NT2/D1 (cell line): ENCODE measurements at regions not wholly inside any gene's neighbourhood (a gene's known extent, or its start where the extent isn't known, plus 50 kb on each side); places are given as distances from the start of the nearest gene placed in this dataset.

ENCODE experiments used
- SUZ12 ChIP-seq: IDR thresholded peaks from 2 replicates; pipeline ENCODE4 v1.6.1; 2011; ENCODE audit not compliant: insufficient read length, insufficient read depth; ENCODE audit errors: extremely low read depth
- YY1 ChIP-seq: IDR thresholded peaks from 2 replicates; pipeline ENCODE4 v1.6.1; 2011; ENCODE audit not compliant: insufficient read length, insufficient read depth
- ZNF274 ChIP-seq: IDR thresholded peaks from 2 replicates; pipeline ENCODE4 v1.6.1; 2011; ENCODE audit warnings: mild to moderate bottlenecking, low read depth, low read length

- TF ChIP-seq YY1: no peak
- TF ChIP-seq SUZ12: no peak
- no peak for TF ChIP-seq ZNF274
Observed at GRCh38 chrX:150051096-150051495, 112.8 kb upstream of the EOLA2 start.
